Endodermal cell (in vitro differentiated cells): ENCODE measurements at regions not wholly inside any gene's neighbourhood (a gene's known extent, or its start where the extent isn't known, plus 50 kb on each side); places are given as distances from the start of the nearest gene placed in this dataset.
A peak's percentile ranks its signal among the peaks of the same experiment; 100 is the strongest.

Experiments used
- DNase-seq: peaks from one replicate; pipeline ENCODE4 v3.0.0-alpha.2; 2017
- H3K27ac ChIP-seq: 2 replicates; pipeline ENCODE4 v1.5.1; 2013; ENCODE audit warnings: mild to moderate bottlenecking, low read depth, low read length, moderate library complexity
- H3K27me3 ChIP-seq: 2 replicates; pipeline ENCODE4 v1.6.1; 2013; ENCODE audit warnings: mild to moderate bottlenecking, low read length, moderate library complexity; ENCODE audit not compliant: insufficient read depth, control insufficient read depth, poor library complexity, severe bottlenecking
- H3K36me3 ChIP-seq: 2 replicates; pipeline ENCODE4 v1.7.0; 2013; ENCODE audit warnings: mild to moderate bottlenecking, low read length, moderate library complexity; ENCODE audit not compliant: control insufficient read depth, insufficient read depth
- H3K4me1 ChIP-seq: one replicate; pipeline ENCODE4 v1.7.0; 2013; ENCODE audit warnings: low read length; ENCODE audit not compliant: control insufficient read depth, insufficient read depth
- H3K4me3 ChIP-seq: 2 replicates; pipeline ENCODE4 v1.5.1; 2013; ENCODE audit warnings: mild to moderate bottlenecking, low read length, moderate library complexity
- H3K9ac ChIP-seq: 2 replicates; pipeline ENCODE4 v1.6.1; 2013; ENCODE audit warnings: mild to moderate bottlenecking, low read length, moderate library complexity; ENCODE audit not compliant: poor library complexity, severe bottlenecking; ENCODE audit errors: extremely low read depth
- H3K9me3 ChIP-seq: 2 replicates; pipeline ENCODE4 v1.6.1; 2013; ENCODE audit warnings: mild to moderate bottlenecking, low read length, moderate library complexity; ENCODE audit not compliant: control insufficient read depth
- H3K27ac Mint-ChIP-seq: 2 replicates; pipeline ENCODE4 v1.8.0; 2020; ENCODE audit warnings: mixed read lengths
- H3K27me3 Mint-ChIP-seq: 2 replicates; pipeline ENCODE4 v1.8.0; 2021; ENCODE audit warnings: mild to moderate bottlenecking, mixed read lengths; ENCODE audit not compliant: insufficient read depth
- H3K36me3 Mint-ChIP-seq: 2 replicates; pipeline ENCODE4 v1.8.0; 2020; ENCODE audit warnings: low read depth, mixed read lengths
- H3K4me1 Mint-ChIP-seq: 2 replicates; pipeline ENCODE4 v1.8.0; 2020; ENCODE audit warnings: mixed read lengths
- H3K4me3 Mint-ChIP-seq: 2 replicates; pipeline ENCODE4 v1.8.0; 2020; ENCODE audit warnings: mild to moderate bottlenecking, moderate library complexity, mixed read lengths
- H3K9me3 Mint-ChIP-seq: 2 replicates; pipeline ENCODE4 v1.8.0; 2020; ENCODE audit warnings: mild to moderate bottlenecking, mixed read lengths
- CTCF ChIP-seq: fragments of 200-600 bp; sonication (generic); conservative IDR thresholded peaks from 2 replicates; pipeline ENCODE4 v1.5.0; 2021; ENCODE audit warnings: antibody characterized with exemption, mild to moderate bottlenecking
- WGBS, 2 experiments: methylation state at CpG; one replicate each; pipeline versions ENCODE4 v1.1.5 to v1.1.7; 2013; ENCODE audit warnings: missing lambda C conversion rate in 2 of 2, mixed read lengths in 1 of 2; ENCODE audit not compliant: insufficient coverage in 1 of 2, insufficient read length in 1 of 2; 5-methylcytosine and 5-hydroxymethylcytosine counted together

GRCh38 chr4:187304133-187304532, 580.5 kb upstream of the FAT1 start:
- Mint-ChIP-seq H3K9me3 (no peaks in the 10 kb centered on the region), H3K4me1 (no peaks in the 10 kb centered on the region), H3K36me3 (no peaks in the 10 kb centered on the region), H3K27ac (no peak overlapping the region), H3K27me3 (no peaks in the 10 kb centered on the region), H3K4me3 (no peak overlapping the region)
- Histone ChIP-seq H3K27ac (no peak overlapping the region), H3K27me3 (no peaks in the 10 kb centered on the region), H3K4me1 (no peaks in the 10 kb centered on the region), H3K9ac (no peak overlapping the region), H3K36me3 (no peaks in the 10 kb centered on the region), H3K9me3 (no peaks in the 10 kb centered on the region), H3K4me3 (no peak overlapping the region)
- DNase-seq: peak; percentile 71
- no peak for TF ChIP-seq CTCF
- WGBS, 2 experiments: 90 to 94% methylated on average over 2 to 9 of the region's 11 CpGs

GRCh38 chr4:187307131-187307530, 583.5 kb upstream of the FAT1 start:
- no peaks in the 10 kb centered on the region for H3K36me3 Mint-ChIP-seq
- no peaks in the 10 kb centered on the region for H3K4me1 Mint-ChIP-seq
- no peak overlapping the region for H3K4me3 Mint-ChIP-seq
- Histone ChIP-seq H3K9me3 (no peaks in the 10 kb centered on the region), H3K27ac (no peak overlapping the region), H3K27me3 (no peaks in the 10 kb centered on the region), H3K9ac (no peak overlapping the region), H3K4me1 (no peaks in the 10 kb centered on the region), H3K36me3 (no peaks in the 10 kb centered on the region), H3K4me3 (no peak overlapping the region)
- 89 to 90% methylated on average over 1 to 2 of the region's 2 CpGs for WGBS, 2 experiments
- no peak overlapping the region for H3K27ac Mint-ChIP-seq
- no peak for TF ChIP-seq CTCF
- DNase-seq: no peak
- H3K27me3 Mint-ChIP-seq: no peaks in the 10 kb centered on the region
- no peaks in the 10 kb centered on the region for H3K9me3 Mint-ChIP-seq

- no peaks in the 10 kb centered on the region for H3K27me3 Mint-ChIP-seq
- no peaks in the 10 kb centered on the region for H3K4me1 Mint-ChIP-seq
- DNase-seq: no peak
- no peaks in the 10 kb centered on the region for H3K36me3 ChIP-seq
- WGBS, 2 experiments: 93 to 95% methylated on average over 2 to 3 of the region's 3 CpGs
- no peak overlapping the region for H3K27ac ChIP-seq
- H3K4me3 Mint-ChIP-seq: no peak overlapping the region
- no peak overlapping the region for H3K4me3 ChIP-seq
- no peak overlapping the region for H3K27ac Mint-ChIP-seq
- no peaks in the 10 kb centered on the region for H3K9me3 ChIP-seq
- no peak overlapping the region for H3K9ac ChIP-seq
- H3K27me3 ChIP-seq: no peaks in the 10 kb centered on the region
- H3K4me1 ChIP-seq: no peaks in the 10 kb centered on the region
- no peak for TF ChIP-seq CTCF
- no peaks in the 10 kb centered on the region for H3K9me3 Mint-ChIP-seq
- no peaks in the 10 kb centered on the region for H3K36me3 Mint-ChIP-seq
Observed at GRCh38 chr4:187309456-187309855, 585.8 kb upstream of the FAT1 start.
